IMR-90 (cell line): ENCODE measurements at regions not wholly inside any gene's neighbourhood (a gene's known extent, or its start where the extent isn't known, plus 50 kb on each side); places are given as distances from the start of the nearest gene placed in this dataset.
A peak's percentile ranks its signal among the peaks of the same experiment; 100 is the strongest.

Experiments used
- ATAC-seq: fragments of 200-7000 bp; cut with Tn5 transposase; 2 replicates; pipeline ENCODE4 v1.9.1; 2020; ENCODE audit warnings: low read depth, mild to moderate bottlenecking, moderate library complexity
- BruUV-seq: library from RNA; stranded (reverse); fragments of 400-500 nt; replicated peaks from 2 replicates; lab custom pipeline; 2021; lab: Mats Ljungman, UMichigan
- CTCF ChIA-PET: fragments of 300-600 bp; formaldehyde crosslinking; extraction: SDS; loops from one replicate; lab custom pipeline; 2021; ENCODE audit warnings: antibody characterized with exemption; lab: Yijun Ruan, JAX
- POLR2A ChIA-PET: fragments of 300-600 bp; sonication (Branson Sonifier 250); formaldehyde crosslinking; loops from one replicate; lab custom pipeline; 2022; ENCODE audit warnings: antibody characterized with exemption; ENCODE audit not compliant: unreplicated experiment; lab: Charles Lee
- DNase-seq: peaks from one replicate; pipeline ENCODE4 v3.0.0; 2013
- H2AFZ ChIP-seq: replicated peaks from 2 replicates; pipeline ENCODE3; 2013; ENCODE audit warnings: low read length, mild to moderate bottlenecking; ENCODE audit not compliant: poor library complexity
- H2AK5ac ChIP-seq: 2 replicates; pipeline ENCODE4 v1.6.1; 2013; ENCODE audit warnings: low read depth, low read length, inconsistent platforms
- H2AK9ac ChIP-seq: replicated peaks from 2 replicates; pipeline ENCODE3; 2013; ENCODE audit warnings: mild to moderate bottlenecking, low read depth, low read length, moderate library complexity; ENCODE audit not compliant: poor library complexity
- H2BK120ac ChIP-seq: 2 replicates; pipeline ENCODE4 v1.6.1; 2013; ENCODE audit warnings: low read depth, low read length, inconsistent platforms
- H2BK15ac ChIP-seq: 3 replicates; pipeline ENCODE4 v1.6.1; 2013; ENCODE audit warnings: low read depth, low read length, inconsistent platforms
- H2BK20ac ChIP-seq: 2 replicates; pipeline ENCODE4 v1.6.1; 2013; ENCODE audit warnings: low read depth, mild to moderate bottlenecking, inconsistent platforms, low read length, moderate library complexity
- H2BK5ac ChIP-seq: 2 replicates; pipeline ENCODE4 v1.6.1; 2013; ENCODE audit warnings: mild to moderate bottlenecking, low read depth, low read length, inconsistent platforms; ENCODE audit not compliant: poor library complexity, severe bottlenecking
- H3K14ac ChIP-seq: replicated peaks from 2 replicates; pipeline ENCODE4 v1.6.1; 2013; ENCODE audit warnings: low read depth, low read length, inconsistent platforms
- H3K18ac ChIP-seq: 2 replicates; pipeline ENCODE4 v1.6.1; 2013; ENCODE audit warnings: low read depth, low read length, control low read depth
- H3K23ac ChIP-seq: 2 replicates; pipeline ENCODE4 v1.6.1; 2013; ENCODE audit warnings: low read depth, low read length, inconsistent platforms
- H3K27ac ChIP-seq: 2 replicates; pipeline ENCODE4 v1.5.1; 2013; ENCODE audit warnings: mild to moderate bottlenecking, control low read depth, low read length; ENCODE audit not compliant: insufficient read depth
- H3K27me3 ChIP-seq: 2 replicates; pipeline ENCODE4 v1.6.1; 2013; ENCODE audit warnings: low read length; ENCODE audit not compliant: control insufficient read depth, insufficient read depth
- H3K36me3 ChIP-seq: 2 replicates; pipeline ENCODE4 v1.6.1; 2013; ENCODE audit warnings: low read length, mixed read lengths; ENCODE audit not compliant: control insufficient read depth, insufficient read depth
- H3K4ac ChIP-seq: 2 replicates; pipeline ENCODE4 v1.6.1; 2013; ENCODE audit warnings: low read depth, low read length, inconsistent platforms
- H3K4me1 ChIP-seq: 2 replicates; pipeline ENCODE4 v1.6.1; 2013; ENCODE audit warnings: low read length, mixed read lengths; ENCODE audit not compliant: control insufficient read depth, insufficient read depth
- H3K4me2 ChIP-seq: 2 replicates; pipeline ENCODE4 v1.6.1; 2013; ENCODE audit warnings: low read depth, mild to moderate bottlenecking, control low read depth, low read length, moderate library complexity
- H3K4me3 ChIP-seq: 2 replicates; pipeline ENCODE4 v1.5.1; 2013; ENCODE audit warnings: low read depth, mild to moderate bottlenecking, control low read depth, low read length, moderate library complexity; ENCODE audit not compliant: insufficient read depth
- H3K56ac ChIP-seq: 2 replicates; pipeline ENCODE4 v1.6.1; 2013; ENCODE audit warnings: low read length, inconsistent platforms; ENCODE audit not compliant: insufficient read depth; ENCODE audit errors: extremely low read depth
- H3K79me1 ChIP-seq, 2 experiments: 2 replicates each; pipeline ENCODE4 v1.6.1; 2013; ENCODE audit warnings: low read length in 2 of 2, inconsistent platforms in 1 of 2, low read depth in 1 of 2
- H3K9ac ChIP-seq: 2 replicates; pipeline ENCODE4 v1.6.1; 2013; ENCODE audit warnings: low read depth, low read length, control low read depth
- H3K9me1 ChIP-seq: 2 replicates; pipeline ENCODE4 v1.6.1; 2013; ENCODE audit warnings: low read length, inconsistent platforms; ENCODE audit not compliant: insufficient read depth
- H3K9me3 ChIP-seq: 2 replicates; pipeline ENCODE4 v1.6.1; 2013; ENCODE audit warnings: low read length; ENCODE audit not compliant: control insufficient read depth, insufficient read depth
- H4K20me1 ChIP-seq: 2 replicates; pipeline ENCODE4 v1.6.1; 2013; ENCODE audit warnings: low read length, inconsistent platforms; ENCODE audit not compliant: insufficient read depth
- H4K5ac ChIP-seq: 2 replicates; pipeline ENCODE4 v1.6.1; 2013; ENCODE audit warnings: mild to moderate bottlenecking, low read depth, low read length, control low read depth
- H4K8ac ChIP-seq, 2 experiments: 2 replicates each; pipeline ENCODE4 v1.6.1; 2013; ENCODE audit warnings: low read depth in 2 of 2, low read length in 2 of 2, control low read depth in 1 of 2, inconsistent platforms in 1 of 2
- H4K91ac ChIP-seq: 2 replicates; pipeline ENCODE4 v1.6.1; 2013; ENCODE audit warnings: low read depth, low read length, inconsistent platforms; ENCODE audit not compliant: insufficient read depth
- BHLHE40 ChIP-seq: fragments of 150-350 bp; IDR thresholded peaks from 2 replicates; pipeline ENCODE4 v1.6.1; 2016; ENCODE audit warnings: mild to moderate bottlenecking, low read depth, low read length
- CEBPB ChIP-seq: IDR thresholded peaks from 2 replicates; pipeline ENCODE4 v1.6.1; 2012; ENCODE audit warnings: low read depth, low read length, improper control_type of control experiment
- CHD1 ChIP-seq: IDR thresholded peaks from 2 replicates; pipeline ENCODE4 v1.6.1; 2012; ENCODE audit warnings: low read depth, low read length, improper control_type of control experiment
- CTCF ChIP-seq: conservative IDR thresholded peaks from 2 replicates; pipeline ENCODE4 v1.5.1; 2012; ENCODE audit warnings: mild to moderate bottlenecking, low read depth, low read length, improper control_type of control experiment
- FOS ChIP-seq: fragments of 150-350 bp; IDR thresholded peaks from 2 replicates; pipeline ENCODE4 v1.6.1; 2016; ENCODE audit warnings: low read depth, low read length
- MAFK ChIP-seq: IDR thresholded peaks from 2 replicates; pipeline ENCODE4 v1.6.1; 2012; ENCODE audit warnings: low read depth, low read length, improper control_type of control experiment
- MAZ ChIP-seq: IDR thresholded peaks from 2 replicates; pipeline ENCODE4 v1.6.1; 2012; ENCODE audit warnings: low read depth, mild to moderate bottlenecking, low read length, improper control_type of control experiment, moderate library complexity, borderline replicate concordance
- MXI1 ChIP-seq: IDR thresholded peaks from 2 replicates; pipeline ENCODE4 v1.6.1; 2012; ENCODE audit warnings: low read depth, mild to moderate bottlenecking, low read length, moderate library complexity, borderline replicate concordance
- NFE2L2 ChIP-seq: fragments of 150-350 bp; IDR thresholded peaks from 2 replicates; pipeline ENCODE4 v1.6.1; 2016; ENCODE audit warnings: low read depth, mild to moderate bottlenecking, low read length
- POLR2A ChIP-seq: IDR thresholded peaks from 2 replicates; pipeline ENCODE4 v1.6.1; 2012; ENCODE audit warnings: mild to moderate bottlenecking, low read depth, low read length
- RAD21 ChIP-seq: IDR thresholded peaks from 2 replicates; pipeline ENCODE4 v1.6.1; 2012; ENCODE audit warnings: low read length, improper control_type of control experiment
- RCOR1 ChIP-seq: IDR thresholded peaks from 2 replicates; pipeline ENCODE4 v1.6.1; 2012; ENCODE audit warnings: mild to moderate bottlenecking, low read length, improper control_type of control experiment; ENCODE audit not compliant: insufficient replicate concordance
- RFX5 ChIP-seq: IDR thresholded peaks from 2 replicates; pipeline ENCODE4 v1.8.0; 2012; ENCODE audit warnings: low read depth, mild to moderate bottlenecking, low read length, moderate library complexity
- SMC3 ChIP-seq: fragments of 150-350 bp; IDR thresholded peaks from 2 replicates; pipeline ENCODE4 v1.6.1; 2016; ENCODE audit warnings: low read depth, mild to moderate bottlenecking, antibody characterized with exemption, low read length, moderate library complexity
- WGBS, 2 experiments: methylation state at CpG; one replicate each; pipeline versions ENCODE4 v1.1.5 to v1.1.7; 2013; ENCODE audit warnings: missing lambda C conversion rate in 2 of 2; ENCODE audit not compliant: insufficient read length in 1 of 2; ENCODE audit errors: extremely low coverage in 2 of 2; 5-methylcytosine and 5-hydroxymethylcytosine counted together
- dilution Hi-C: fragments of 300-500 bp; cut with HindIII; formaldehyde crosslinking; loops from one replicate; pipeline ENCODE4 v1.14.3; 2018; ENCODE audit warnings: low sequenced_read_pairs; ENCODE audit not compliant: unreplicated experiment
- in situ Hi-C: fragments of 300-500 bp; cut with MboI; formaldehyde crosslinking; loops from 3 replicates; pipeline ENCODE4 v1.14.3; 2019; ENCODE audit warnings: low sequenced_read_pairs, inconsistent platforms, mixed read lengths
- intact Hi-C: fragments of 100-400 bp; cut with micrococcal nuclease; formaldehyde crosslinking; loops from 2 replicates; pipeline ENCODE4 v1.10.0; 2022
- TF ChIP-seq, protein P1 (sequence below): fragments of 150-350 bp; IDR thresholded peaks from 2 replicates; pipeline ENCODE4 v1.6.1; 2017; ENCODE audit warnings: mild to moderate bottlenecking, antibody characterized with exemption, low read length, low read depth
- TF ChIP-seq, protein P2 (sequence below): fragments of 150-350 bp; IDR thresholded peaks from 2 replicates; pipeline ENCODE4 v1.6.1; 2016; ENCODE audit warnings: low read depth, mild to moderate bottlenecking, low read length, moderate library complexity, borderline replicate concordance

GRCh38 chr6:113631666-113632065 is 225.5 kb upstream of the MARCKS start:
- Histone ChIP-seq H3K4me2 (no peak overlapping the region), H3K14ac (peak overlapping the region; percentile 85), H3K9me3 (no peaks in the 10 kb centered on the region), H2AFZ (no peak overlapping the region), H3K4ac (peak overlapping the region; percentile 47; the same call in 1 of the 2 replicates), H2BK15ac (peak overlapping the region; percentile 86; the same call in 2 of the 3 replicates), H4K8ac (peak overlapping the region; percentile 18 to 38; a peak in 3 of 4 replicates), H2BK20ac (peak overlapping the region; percentile 11; the same call in 1 of the 2 replicates), H3K9me1 (peaks cover 11% of the 10 kb centered on the region), H4K91ac (peak overlapping the region; percentile 63; the same call in 1 of the 2 replicates), H2AK9ac (no peak overlapping the region), H3K4me3 (no peak overlapping the region), H3K27ac (no peak overlapping the region), H3K36me3 (no peaks in the 10 kb centered on the region), H4K20me1 (no peaks in the 10 kb centered on the region), H3K56ac (no peak overlapping the region), H3K23ac (peak overlapping the region; percentile 71; the same call in 1 of the 2 replicates), H2BK5ac (peak overlapping the region; percentile 71), H3K4me1 (peaks cover 25% of the 10 kb centered on the region), H3K79me1 (no peaks in the 10 kb centered on the region), H3K27me3 (no peaks in the 10 kb centered on the region), H2BK120ac (peak overlapping the region; percentile 21), H3K9ac (no peak overlapping the region), H2AK5ac (peak overlapping the region; percentile 72; the same call in 1 of the 2 replicates), H4K5ac (peak overlapping the region; percentile 3; the same call in 1 of the 2 replicates), H3K18ac (peak overlapping the region; percentile 80; the same call in 1 of the 2 replicates)
- BruUV-seq, result no TSS peak
- DNase-seq (no peak), ATAC-seq (no peak)
- dilution Hi-C loops (no loop called here), in situ Hi-C loops (no loop called here), intact Hi-C loops (loop anchor here (5.0 kb wide), 2 partner anchors 199 to 226 kb away; partner anchors contain the start of gene MARCKS)
- TF ChIP-seq BHLHE40 (no peak), MAZ (no peak), MAFK (no peak), CTCF (no peak), POLR2A (no peak), MXI1 (no peak), NFE2L2 (no peak), RCOR1 (no peak), FOS (no peak), CHD1 (no peak), RFX5 (no peak), CEBPB (no peak), RAD21 (no peak), SMC3 (no peak)
- TF ChIP-seq, protein P1, sequence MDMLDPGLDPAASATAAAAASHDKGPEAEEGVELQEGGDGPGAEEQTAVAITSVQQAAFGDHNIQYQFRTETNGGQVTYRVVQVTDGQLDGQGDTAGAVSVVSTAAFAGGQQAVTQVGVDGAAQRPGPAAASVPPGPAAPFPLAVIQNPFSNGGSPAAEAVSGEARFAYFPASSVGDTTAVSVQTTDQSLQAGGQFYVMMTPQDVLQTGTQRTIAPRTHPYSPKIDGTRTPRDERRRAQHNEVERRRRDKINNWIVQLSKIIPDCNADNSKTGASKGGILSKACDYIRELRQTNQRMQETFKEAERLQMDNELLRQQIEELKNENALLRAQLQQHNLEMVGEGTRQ, result no peak
- TF ChIP-seq, protein P2, sequence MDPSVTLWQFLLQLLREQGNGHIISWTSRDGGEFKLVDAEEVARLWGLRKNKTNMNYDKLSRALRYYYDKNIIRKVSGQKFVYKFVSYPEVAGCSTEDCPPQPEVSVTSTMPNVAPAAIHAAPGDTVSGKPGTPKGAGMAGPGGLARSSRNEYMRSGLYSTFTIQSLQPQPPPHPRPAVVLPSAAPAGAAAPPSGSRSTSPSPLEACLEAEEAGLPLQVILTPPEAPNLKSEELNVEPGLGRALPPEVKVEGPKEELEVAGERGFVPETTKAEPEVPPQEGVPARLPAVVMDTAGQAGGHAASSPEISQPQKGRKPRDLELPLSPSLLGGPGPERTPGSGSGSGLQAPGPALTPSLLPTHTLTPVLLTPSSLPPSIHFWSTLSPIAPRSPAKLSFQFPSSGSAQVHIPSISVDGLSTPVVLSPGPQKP, result no peak
- WGBS, 2 experiments, result no CpG with 5 or more reads among the region's 3 CpGs
- ChIA-PET POLR2A (no interaction called here), CTCF (no interaction called here)
